H1 (cell line): ENCODE measurements at regions not wholly inside any gene's neighbourhood (a gene's known extent, or its start where the extent isn't known, plus 50 kb on each side); places are given as distances from the start of the nearest gene placed in this dataset.

ENCODE experiments used
- CTCF ChIA-PET: fragments of 300-600 bp; sonication (Branson Sonifier 250); formaldehyde crosslinking; loops from one replicate; lab custom pipeline; 2021; ENCODE audit not compliant: partially characterized antibody; lab: Charles Lee
- POLR2A ChIA-PET: fragments of 300-600 bp; sonication (Branson Sonifier 250); formaldehyde crosslinking; loops from one replicate; lab custom pipeline; 2021; ENCODE audit warnings: inconsistent platforms; ENCODE audit not compliant: partially characterized antibody; lab: Charles Lee
- DNase-seq, 2 experiments: peaks; one replicate each; pipeline versions ENCODE4 v3.0.0 to v3.0.0-alpha.2; 2010 to 2022; ENCODE audit warnings: low spot score in 2 of 2, low read depth in 1 of 2, mixed read lengths in 1 of 2
- FAIRE-seq: peaks from 2 replicates; lab custom pipeline; 2011; peaks lifted over from hg19 to GRCh38; lab: Jason Lieb, UNC
- H2AFZ ChIP-seq: 2 replicates; pipeline ENCODE4 v1.8.1; 2012; ENCODE audit warnings: low read length, inconsistent platforms
- H2AK5ac ChIP-seq: 2 replicates; pipeline ENCODE4 v1.6.1; 2013; ENCODE audit warnings: low read depth, low read length
- H2BK120ac ChIP-seq: replicated peaks from 2 replicates; pipeline ENCODE3; 2013; ENCODE audit warnings: low read depth, low read length, inconsistent platforms
- H2BK12ac ChIP-seq: 2 replicates; pipeline ENCODE4 v1.6.1; 2013; ENCODE audit warnings: low read depth, low read length
- H2BK15ac ChIP-seq: 2 replicates; pipeline ENCODE4 v1.6.1; 2013; ENCODE audit warnings: low read length
- H2BK20ac ChIP-seq: 2 replicates; pipeline ENCODE4 v1.6.1; 2013; ENCODE audit warnings: low read length
- H2BK5ac ChIP-seq: 2 replicates; pipeline ENCODE4 v1.6.1; 2013; ENCODE audit warnings: low read depth, low read length
- H3K14ac ChIP-seq: 2 replicates; pipeline ENCODE4 v1.6.1; 2013; ENCODE audit warnings: inconsistent platforms; ENCODE audit not compliant: insufficient read length
- H3K18ac ChIP-seq: 2 replicates; pipeline ENCODE4 v1.6.1; 2013; ENCODE audit warnings: low read length; ENCODE audit errors: extremely low read depth
- H3K23ac ChIP-seq: 2 replicates; pipeline ENCODE4 v1.6.1; 2013; ENCODE audit warnings: inconsistent platforms; ENCODE audit not compliant: insufficient read length
- H3K23me2 ChIP-seq: 2 replicates; pipeline ENCODE4 v1.6.1; 2013; ENCODE audit warnings: low read depth, low read length
- H3K27ac ChIP-seq: 2 replicates; pipeline ENCODE4 v1.6.1; 2011; ENCODE audit warnings: low read depth, low read length, inconsistent platforms
- H3K27me3 ChIP-seq, 4 experiments: replicated peaks in 1 of 4; 1 replicate in 1 of 4; 2 replicates in 3 of 4; pipeline versions ENCODE4 v1.6.1 to v1.8.1; 2011 to 2013; ENCODE audit warnings: low read length in 3 of 4, mild to moderate bottlenecking in 3 of 4, inconsistent platforms in 2 of 4, mixed read lengths in 2 of 4, moderate library complexity in 1 of 4; ENCODE audit not compliant: control insufficient read depth in 3 of 4, insufficient read depth in 3 of 4; ENCODE audit errors: extremely low read depth in 1 of 4
- H3K36me3 ChIP-seq, 4 experiments: 2 replicates each; pipeline versions ENCODE4 v1.6.1 to v1.8.1; 2011 to 2013; ENCODE audit warnings: mild to moderate bottlenecking in 4 of 4, low read length in 3 of 4, moderate library complexity in 2 of 4, control low read depth in 1 of 4, inconsistent platforms in 1 of 4; ENCODE audit not compliant: insufficient read depth in 4 of 4, control insufficient read depth in 2 of 4
- H3K4ac ChIP-seq: replicated peaks from 2 replicates; pipeline ENCODE3; 2013; ENCODE audit warnings: low read length, low read depth, mixed read lengths, inconsistent platforms; ENCODE audit not compliant: insufficient read length
- H3K4me1 ChIP-seq, 4 experiments: replicated peaks in 1 of 4; 1 replicate in 1 of 4; 2 replicates in 3 of 4; pipeline versions ENCODE4 v1.6.1 to v1.8.1; 2011 to 2013; ENCODE audit warnings: low read length in 3 of 4, inconsistent platforms in 2 of 4, mixed read lengths in 1 of 4; ENCODE audit not compliant: insufficient read depth in 4 of 4, control insufficient read depth in 3 of 4
- H3K4me2 ChIP-seq, 2 experiments: 2 replicates each; pipeline versions ENCODE4 v1.6.1 to v1.8.1; 2011 to 2013; ENCODE audit warnings: low read depth in 2 of 2, low read length in 2 of 2, control low read depth in 1 of 2, inconsistent platforms in 1 of 2, mild to moderate bottlenecking in 1 of 2; ENCODE audit not compliant: insufficient read depth in 1 of 2
- H3K4me3 ChIP-seq, 4 experiments: fragments of 200-600, 300-600 bp in 1 of 4; sonication (generic), shearing (Covaris generic), sonication (Bioruptor Twin) in 1 of 4; 2 replicates each; pipeline versions ENCODE4 v1.5.1 to v1.8.1; 2011 to 2016; ENCODE audit warnings: low read length in 4 of 4, low read depth in 3 of 4, control low read depth in 2 of 4, inconsistent platforms in 2 of 4, mild to moderate bottlenecking in 2 of 4, mixed read lengths in 1 of 4, moderate library complexity in 1 of 4; ENCODE audit not compliant: insufficient read depth in 2 of 4; ENCODE audit errors: extremely low read depth in 1 of 4
- H3K56ac ChIP-seq: replicated peaks from 2 replicates; pipeline ENCODE3; 2013; ENCODE audit warnings: low read depth, mild to moderate bottlenecking, mixed read lengths, low read length, inconsistent platforms; ENCODE audit not compliant: insufficient read length
- H3K79me1 ChIP-seq: 2 replicates; pipeline ENCODE4 v1.6.1; 2013; ENCODE audit warnings: low read depth, low read length, control low read depth
- H3K79me2 ChIP-seq, 2 experiments: 2 replicates each; pipeline versions ENCODE4 v1.6.1 to v1.8.1; 2012 to 2013; ENCODE audit warnings: low read length in 2 of 2, mild to moderate bottlenecking in 2 of 2, inconsistent platforms in 1 of 2; ENCODE audit not compliant: insufficient read depth in 2 of 2, control insufficient read depth in 1 of 2
- H3K9ac ChIP-seq, 4 experiments: replicated peaks in 1 of 4; 1 replicate in 1 of 4; 2 replicates in 3 of 4; pipeline versions ENCODE4 v1.6.1 to v1.8.1; 2011 to 2013; ENCODE audit warnings: low read depth in 3 of 4, low read length in 3 of 4, control low read depth in 2 of 4, mild to moderate bottlenecking in 2 of 4, moderate library complexity in 2 of 4, inconsistent platforms in 1 of 4; ENCODE audit errors: extremely low read depth in 1 of 4
- H3K9me3 ChIP-seq, 2 experiments: 2 replicates each; pipeline versions ENCODE4 v1.6.1 to v1.8.1; 2012 to 2013; ENCODE audit warnings: mild to moderate bottlenecking in 2 of 2, moderate library complexity in 2 of 2, control low read depth in 1 of 2, inconsistent platforms in 1 of 2, low read depth in 1 of 2, low read length in 1 of 2, mixed read lengths in 1 of 2; ENCODE audit not compliant: insufficient read depth in 2 of 2
- H4K20me1 ChIP-seq, 2 experiments: replicated peaks in 1 of 2; 2 replicates each; pipeline versions ENCODE3 to v1.8.1; 2011 to 2013; ENCODE audit warnings: inconsistent platforms in 2 of 2, low read length in 2 of 2, mild to moderate bottlenecking in 1 of 2; ENCODE audit not compliant: insufficient read depth in 2 of 2, control insufficient read depth in 1 of 2
- H4K5ac ChIP-seq: 2 replicates; pipeline ENCODE4 v1.6.1; 2013; ENCODE audit warnings: low read length, low read depth, mixed read lengths, inconsistent platforms; ENCODE audit not compliant: insufficient read length
- H4K8ac ChIP-seq: 2 replicates; pipeline ENCODE4 v1.8.0; 2013; ENCODE audit warnings: mild to moderate bottlenecking, moderate library complexity, low read length, inconsistent platforms; ENCODE audit not compliant: insufficient read depth; ENCODE audit errors: extremely low read depth
- H4K91ac ChIP-seq: replicated peaks from 2 replicates; pipeline ENCODE3; 2013; ENCODE audit warnings: low read length, mixed read lengths, inconsistent platforms; ENCODE audit not compliant: insufficient read length
- CHD2 ChIP-seq: IDR thresholded peaks from 2 replicates; pipeline ENCODE4 v1.6.1; 2012; ENCODE audit warnings: low read length, improper control_type of control experiment
- MAFK ChIP-seq: IDR thresholded peaks from 2 replicates; pipeline ENCODE4 v1.6.1; 2012; ENCODE audit warnings: low read depth, mild to moderate bottlenecking, improper control_type of control experiment, low read length
- RNF2 ChIP-seq: fragments of 200-900, 300-1000 bp; sonication (generic); IDR thresholded peaks from 2 replicates; pipeline ENCODE4 v1.7.1; 2016; ENCODE audit warnings: borderline replicate concordance, low read depth, mild to moderate bottlenecking, antibody characterized with exemption, low read length; ENCODE audit not compliant: poor library complexity, severe bottlenecking; ENCODE audit errors: missing control alignments
- SRF ChIP-seq: IDR thresholded peaks from 2 replicates; pipeline ENCODE4 v1.6.1; 2011; ENCODE audit warnings: mild to moderate bottlenecking, low read depth, low read length, moderate library complexity
- SUZ12 ChIP-seq: fragments of 200-600 bp; sonication (generic); IDR thresholded peaks from 2 replicates; pipeline ENCODE4 v1.6.1; 2012; ENCODE audit warnings: mild to moderate bottlenecking, inconsistent platforms, low read length, moderate library complexity, mixed read lengths
- YY1 ChIP-seq: IDR thresholded peaks from 2 replicates; pipeline ENCODE4 v1.6.1; 2011; ENCODE audit warnings: low read depth, mild to moderate bottlenecking, low read length
- WGBS, 2 experiments: shearing (Covaris generic) in 1 of 2; methylation state at CpG; one replicate each; pipeline versions ENCODE4 v1.1.6 to v1.1.7; 2013 to 2015; ENCODE audit warnings: low lambda C conversion rate in 2 of 2, mixed read lengths in 2 of 2, inconsistent platforms in 1 of 2, low coverage in 1 of 2, missing lambda C conversion rate in 1 of 2; ENCODE audit not compliant: insufficient replicate concordance in 2 of 2, insufficient coverage in 1 of 2, insufficient read length in 1 of 2; ENCODE audit errors: extremely low coverage in 1 of 2, missing lambda C conversion rate in 1 of 2; 5-methylcytosine and 5-hydroxymethylcytosine counted together

- H4K20me1 ChIP-seq = no peaks in the 10 kb centered on the region
- H3K79me2 ChIP-seq = no peaks in the 10 kb centered on the region
- no peak overlapping the region for H2AFZ ChIP-seq
- H3K9me3 ChIP-seq = peaks cover 9% of the 10 kb centered on the region in 2 experiments; a peak in 2 of 4 replicates
- H3K27me3 ChIP-seq = peaks cover 0 to 2% (median 1%) of the 10 kb centered on the region in 4 experiments; a peak in 2 of 7 replicates
- no peak overlapping the region for H2BK5ac ChIP-seq
- peaks cover 5 to 25% (median 13%) of the 10 kb centered on the region in 4 experiments for H3K4me1 ChIP-seq
- no peaks in the 10 kb centered on the region for H3K79me1 ChIP-seq
- H4K5ac ChIP-seq = no peak overlapping the region
- no peak overlapping the region for H3K14ac ChIP-seq
- no peak overlapping the region for H2BK20ac ChIP-seq
- H3K18ac ChIP-seq = peak overlapping the region; percentile 78
- no peak overlapping the region for H3K23ac ChIP-seq
- H3K4ac ChIP-seq = no peak overlapping the region
- FAIRE-seq (no peak), DNase-seq (no peak)
- no peak overlapping the region for H2BK15ac ChIP-seq
- no peak overlapping the region for H3K56ac ChIP-seq
- H2AK5ac ChIP-seq = no peak overlapping the region
- ChIA-PET POLR2A (no interaction called here), CTCF (interaction anchor here (1.3 kb wide), 1 partner anchor 13 kb away, joined by 3 read pairs; no protein-coding TSS in a partner anchor)
- peak overlapping the region; percentile 45 for H4K91ac ChIP-seq
- TF ChIP-seq SRF (no peak), CHD2 (no peak), MAFK (no peak), SUZ12 (no peak), YY1 (no peak), RNF2 (no peak)
- H3K4me3 ChIP-seq = no peak overlapping the region
- no peak overlapping the region for H3K4me2 ChIP-seq
- WGBS, 2 experiments = 87% methylated on average over 11 of the region's 11 CpGs; no CpG with 5 or more reads in 1 of the 2 experiments
- H3K9ac ChIP-seq = no peak overlapping the region
- H3K36me3 ChIP-seq = no peaks in the 10 kb centered on the region
- H3K27ac ChIP-seq = no peak overlapping the region
- H3K23me2 ChIP-seq = no peaks in the 10 kb centered on the region
- H2BK12ac ChIP-seq = peak overlapping the region; percentile 69; the same call in 1 of the 2 replicates
- H2BK120ac ChIP-seq = no peak overlapping the region
- H4K8ac ChIP-seq = no peak overlapping the region
Observed at GRCh38 chr6:168181876-168182275, 102.9 kb upstream of the FRMD1 start.
